HG02610 (cell line): ENCODE measurements at regions not wholly inside any gene's neighbourhood (a gene's known extent, or its start where the extent isn't known, plus 50 kb on each side); places are given as distances from the start of the nearest gene placed in this dataset.

ENCODE experiments used
- ATAC-seq: cut with Tn5 transposase; IDR thresholded peaks from one replicate; pipeline ENCODE4 v1.9.1; 2021; ENCODE audit warnings: mild to moderate bottlenecking, moderate library complexity; ENCODE audit not compliant: unreplicated experiment

DNA sequence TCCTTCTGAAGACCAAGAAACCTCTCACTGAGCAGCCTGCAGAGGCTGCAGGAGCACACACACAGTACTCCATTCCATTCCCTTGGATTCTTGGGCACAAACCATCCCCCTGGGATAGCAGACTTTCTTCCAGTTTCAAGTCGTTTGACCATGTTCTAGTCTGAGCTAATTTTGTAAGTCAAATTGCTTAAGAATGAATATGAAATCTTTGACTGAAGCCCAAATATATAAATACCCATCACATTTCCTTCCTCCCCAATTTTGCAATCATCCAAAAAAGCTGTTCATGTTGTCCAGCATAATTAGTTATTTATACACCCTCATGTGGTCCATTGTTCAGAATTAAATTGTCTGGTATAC lies 231.2 kb upstream of the TPRG1 start:
- no peak for ATAC-seq

GRCh38 chr3:188941103-188941502 lies 230.7 kb upstream of the TPRG1 start:
- ATAC-seq: no peak

DNA sequence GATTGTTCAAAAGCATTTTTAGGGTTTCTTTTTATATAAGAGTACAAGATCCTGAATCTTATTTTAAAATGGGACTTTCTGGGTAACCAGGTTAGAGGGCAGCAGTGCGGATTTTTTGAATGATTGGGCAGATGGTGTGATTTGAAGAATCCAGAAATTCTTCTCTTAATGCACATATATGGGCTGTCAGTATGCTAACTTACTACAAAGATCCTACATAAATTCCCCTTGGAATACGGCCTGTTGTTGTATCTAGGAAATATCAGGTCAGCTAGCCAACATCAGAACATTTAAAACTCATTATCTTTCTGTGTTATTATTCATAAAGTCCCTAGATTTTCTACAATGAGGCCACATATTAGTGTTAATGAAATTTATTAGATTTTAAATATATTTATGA lies 229.6 kb upstream of the TPRG1 start:
- no peak for ATAC-seq

DNA sequence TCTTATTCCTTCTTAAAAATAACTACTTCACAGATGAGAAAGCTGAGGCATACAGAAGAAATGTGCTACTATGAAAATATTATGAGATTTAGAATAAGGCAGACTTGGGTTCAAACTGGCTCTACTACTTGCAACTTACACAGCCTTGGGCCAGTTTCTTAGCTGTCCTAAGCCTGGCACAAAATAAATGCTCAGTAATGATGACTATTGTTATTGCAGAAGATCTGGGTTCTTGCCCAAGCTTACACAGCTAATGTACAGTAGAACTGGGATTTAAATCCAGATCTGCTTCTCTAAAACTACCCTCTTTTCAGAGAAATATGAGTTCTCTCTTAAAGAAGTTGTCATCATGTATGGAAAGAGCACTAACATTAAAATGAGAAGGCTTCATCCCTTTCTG lies 228.2 kb upstream of the TPRG1 start:
- ATAC-seq: no peak

DNA sequence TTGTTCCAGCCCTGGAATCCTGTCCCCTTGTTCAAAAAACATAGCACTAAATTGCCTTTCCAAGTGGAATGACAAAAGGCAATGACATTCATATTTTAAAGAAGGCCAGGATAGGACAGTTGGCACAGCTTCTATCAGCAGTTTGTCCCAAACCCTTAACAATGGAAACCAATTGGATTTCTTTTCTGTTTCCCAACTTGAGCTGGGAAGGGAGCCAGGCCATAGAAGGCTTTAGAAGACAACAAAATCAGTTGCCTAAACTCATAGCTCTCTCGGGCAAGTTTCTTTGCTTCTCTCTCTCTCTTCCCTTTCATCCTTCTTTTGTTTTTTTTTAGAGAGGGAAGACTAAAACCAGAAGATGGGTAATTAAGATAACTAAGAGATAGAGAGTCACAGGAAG lies 227.7 kb upstream of the TPRG1 start:
- no peak for ATAC-seq

- ATAC-seq: no peak
Observed at GRCh38 chr3:188946351-188947240, 225.2 kb upstream of the TPRG1 start.

GRCh38 chr3:188947401-188948280 lies 224.1 kb upstream of the TPRG1 start:
- no peak for ATAC-seq

- no peak for ATAC-seq
Observed at GRCh38 chr3:188948281-188948996, 223.3 kb upstream of the TPRG1 start.

DNA sequence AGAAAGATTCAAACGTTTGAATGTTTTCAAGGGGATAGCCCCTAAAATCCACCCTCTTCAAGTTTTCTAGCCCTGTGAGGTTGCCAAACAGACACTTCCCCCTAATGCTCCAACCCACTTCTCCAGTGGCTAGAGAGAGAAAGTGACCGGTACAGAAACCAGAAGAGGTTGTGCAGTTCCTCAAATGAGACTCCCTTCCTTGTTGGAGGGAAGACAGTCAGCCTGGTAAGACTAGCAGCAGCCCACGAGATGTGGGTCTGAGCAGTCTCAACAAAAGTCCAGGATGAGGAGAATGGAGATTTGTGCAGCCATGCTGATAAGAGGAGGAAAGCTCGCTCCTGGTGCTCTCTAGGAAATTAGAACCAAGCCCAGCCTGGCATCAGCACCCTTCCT lies 222.8 kb upstream of the TPRG1 start:
- ATAC-seq: no peak

DNA sequence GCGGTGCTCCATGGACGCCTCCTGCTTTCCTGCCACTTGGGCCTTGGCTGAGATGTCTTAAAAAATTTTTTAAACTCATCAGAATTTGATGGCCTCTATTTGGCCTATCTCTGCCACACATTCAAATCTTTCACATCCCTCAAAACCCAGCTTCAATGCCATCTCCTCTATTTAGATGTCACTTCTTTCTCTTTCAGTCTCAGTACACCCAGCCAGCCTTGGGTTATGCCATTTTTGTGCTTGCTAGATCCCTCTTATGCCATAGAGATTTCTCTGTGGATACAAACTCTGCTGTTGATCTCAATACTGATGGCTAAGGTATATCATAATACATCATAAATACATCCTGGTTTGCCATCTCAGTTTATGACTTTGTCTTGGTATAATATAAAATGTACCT lies 222.3 kb upstream of the TPRG1 start:
- no peak for ATAC-seq

DNA sequence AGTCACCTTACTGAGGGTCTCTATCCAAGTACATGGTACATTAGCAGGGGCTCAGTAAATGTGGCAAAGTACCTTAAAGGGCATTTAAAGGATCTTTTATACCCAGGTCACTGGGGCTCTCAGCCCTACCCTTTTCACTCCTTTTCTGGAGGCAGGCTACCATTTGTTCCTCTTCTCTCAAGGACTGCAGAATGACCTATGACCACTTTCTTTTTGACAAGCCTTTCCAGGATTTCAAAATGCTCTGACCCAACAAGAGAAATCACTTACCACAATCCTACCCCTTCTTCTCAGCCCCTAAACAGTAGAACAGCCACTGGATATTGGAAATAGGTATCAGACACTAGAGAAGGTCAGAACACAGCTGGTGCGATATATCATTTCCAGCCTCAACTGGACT lies 221.8 kb upstream of the TPRG1 start:
- no peak for ATAC-seq

GRCh38 chr3:188950832-188951489 lies 220.8 kb upstream of the TPRG1 start:
- no peak for ATAC-seq

- no peak for ATAC-seq
Observed at GRCh38 chr3:188951734-188952133, 220.0 kb upstream of the TPRG1 start.

DNA sequence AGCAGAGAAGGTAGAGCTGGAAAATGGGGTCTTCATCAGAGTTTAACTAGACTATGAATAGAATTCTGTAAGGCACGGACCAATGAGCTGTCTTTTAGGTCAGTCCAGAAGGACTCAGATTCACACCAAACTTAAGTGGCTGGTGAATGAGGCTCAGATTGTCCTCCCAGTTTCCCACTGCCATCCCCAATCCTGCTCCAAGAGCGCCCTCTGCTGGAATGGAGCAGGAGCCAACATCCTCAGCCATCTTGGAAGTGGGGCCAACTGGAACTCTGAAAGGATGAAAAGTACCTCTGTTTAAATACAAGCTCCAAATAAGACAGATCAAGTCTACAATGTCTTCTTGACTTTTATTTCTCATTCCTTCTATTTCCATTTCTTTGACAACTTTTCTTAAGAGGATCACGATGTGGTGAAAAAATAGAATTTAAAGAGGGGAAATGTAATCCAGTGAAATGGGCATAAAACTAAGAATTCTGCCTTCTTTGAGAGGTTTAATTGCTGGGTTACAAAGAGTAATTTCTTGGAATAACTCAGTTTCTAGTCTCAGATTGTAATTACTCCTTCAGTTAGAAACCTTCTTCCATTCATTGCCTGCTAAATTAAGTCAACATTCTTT lies 217.1 kb upstream of the TPRG1 start:
- ATAC-seq: no peak

DNA sequence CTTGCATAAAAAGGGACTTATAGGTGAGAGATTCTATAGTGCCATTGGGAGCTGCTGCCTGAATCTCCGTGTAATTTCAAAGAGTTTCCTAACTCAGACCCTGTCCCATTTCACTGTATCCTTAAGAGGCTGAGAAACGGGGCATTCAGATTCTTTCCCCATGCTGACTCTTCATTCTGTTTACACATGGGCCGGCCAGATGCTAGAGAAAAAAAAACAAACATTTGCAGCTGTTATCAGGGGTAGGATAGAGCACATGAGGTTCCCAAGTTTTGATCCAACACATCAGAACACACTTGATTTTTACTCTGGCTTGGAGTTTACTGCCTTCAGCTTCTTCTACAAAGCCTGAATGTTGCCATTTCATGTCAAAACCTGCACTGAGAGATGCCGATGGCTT lies 215.9 kb upstream of the TPRG1 start:
- no peak for ATAC-seq

- no peak for ATAC-seq
Observed at GRCh38 chr3:188956839-188957489, 214.8 kb upstream of the TPRG1 start.

- ATAC-seq: no peak
Observed at GRCh38 chr3:188959013-188959412, 212.8 kb upstream of the TPRG1 start.

GRCh38 chr3:188962253-188963247 lies 209.2 kb upstream of the TPRG1 start:
- ATAC-seq: no peak

- ATAC-seq: no peak
Observed at GRCh38 chr3:188964957-188965356, 206.8 kb upstream of the TPRG1 start.
